Fibroblast of lung (primary cell): ENCODE measurements at regions not wholly inside any gene's neighbourhood (a gene's known extent, or its start where the extent isn't known, plus 50 kb on each side); places are given as distances from the start of the nearest gene placed in this dataset.
"Not testable (repeated sequence)": the region's sequence is repeated elsewhere in the genome, so short reads cannot be mapped to it uniquely, and the experiment has no call there.

Source experiments
- DNase-seq, 2 donors: peaks; one replicate each; pipeline versions ENCODE4 v3.0.0 to v3.0.0-alpha.2; 2010; ENCODE audit warnings: low read depth in 2 of 2
- H2AFZ ChIP-seq: 2 replicates; pipeline ENCODE4 v1.5.1; 2012; ENCODE audit warnings: low read length, control low read depth, inconsistent platforms
- H3K27ac ChIP-seq: 2 replicates; pipeline ENCODE4 v1.5.1; 2011; ENCODE audit warnings: low read length, control low read depth; ENCODE audit not compliant: insufficient read depth
- H3K27me3 ChIP-seq: 2 replicates; pipeline ENCODE4 v1.5.1; 2011; ENCODE audit warnings: mild to moderate bottlenecking, low read length; ENCODE audit not compliant: control insufficient read depth, insufficient read depth
- H3K36me3 ChIP-seq: 2 replicates; pipeline ENCODE4 v1.5.1; 2011; ENCODE audit warnings: low read length; ENCODE audit not compliant: control insufficient read depth, insufficient read depth
- H3K4me1 ChIP-seq: 2 replicates; pipeline ENCODE4 v1.5.1; 2011; ENCODE audit warnings: low read length; ENCODE audit not compliant: control insufficient read depth, insufficient read depth; ENCODE audit errors: extremely low read depth
- H3K4me2 ChIP-seq: 2 replicates; pipeline ENCODE4 v1.5.1; 2011; ENCODE audit warnings: low read length, control low read depth; ENCODE audit not compliant: insufficient read depth; ENCODE audit errors: extremely low read depth
- H3K4me3 ChIP-seq, 4 experiments: fragments of 200-600 bp in 1 of 4; sonication (generic) in 1 of 4; replicated peaks in 1 of 4; 2 replicates each; pipeline ENCODE4 v1.5.1; 2011 to 2016; ENCODE audit warnings: low read length in 4 of 4, low read depth in 3 of 4, mild to moderate bottlenecking in 3 of 4, control low read depth in 2 of 4, inconsistent platforms in 1 of 4, mixed read lengths in 1 of 4; ENCODE audit not compliant: insufficient read depth in 1 of 4; ENCODE audit errors: control extremely low read depth in 1 of 4
- H3K79me2 ChIP-seq: 2 replicates; pipeline ENCODE4 v1.5.1; 2012; ENCODE audit warnings: mild to moderate bottlenecking, low read length, inconsistent platforms; ENCODE audit not compliant: control insufficient read depth, insufficient read depth
- H3K9ac ChIP-seq: 2 replicates; pipeline ENCODE4 v1.5.1; 2011; ENCODE audit warnings: mild to moderate bottlenecking, low read length, control low read depth; ENCODE audit not compliant: insufficient read depth
- H3K9me3 ChIP-seq: 2 replicates; pipeline ENCODE4 v1.5.1; 2012; ENCODE audit warnings: low read depth, low read length; ENCODE audit not compliant: control insufficient read depth, insufficient read depth
- H4K20me1 ChIP-seq: 2 replicates; pipeline ENCODE4 v1.5.1; 2011; ENCODE audit warnings: low read length; ENCODE audit not compliant: control insufficient read depth, insufficient read depth; ENCODE audit errors: extremely low read depth
- EZH2 ChIP-seq: IDR thresholded peaks from 2 replicates; pipeline ENCODE4 v1.5.1; 2012; ENCODE audit warnings: low read length, control low read depth, mild to moderate bottlenecking; ENCODE audit errors: missing control alignments
- TF ChIP-seq, protein P1 (sequence below), 2 donors: IDR thresholded peaks in 1 of 2; conservative IDR thresholded peaks in 1 of 2; 1 replicate in 1 of 2; 2 replicates in 1 of 2; pipeline ENCODE4 v1.5.1; 2011 to 2012; ENCODE audit warnings: low read length in 2 of 2, control low read depth in 1 of 2, inconsistent platforms in 1 of 2, low read depth in 1 of 2, mild to moderate bottlenecking in 1 of 2

DNA sequence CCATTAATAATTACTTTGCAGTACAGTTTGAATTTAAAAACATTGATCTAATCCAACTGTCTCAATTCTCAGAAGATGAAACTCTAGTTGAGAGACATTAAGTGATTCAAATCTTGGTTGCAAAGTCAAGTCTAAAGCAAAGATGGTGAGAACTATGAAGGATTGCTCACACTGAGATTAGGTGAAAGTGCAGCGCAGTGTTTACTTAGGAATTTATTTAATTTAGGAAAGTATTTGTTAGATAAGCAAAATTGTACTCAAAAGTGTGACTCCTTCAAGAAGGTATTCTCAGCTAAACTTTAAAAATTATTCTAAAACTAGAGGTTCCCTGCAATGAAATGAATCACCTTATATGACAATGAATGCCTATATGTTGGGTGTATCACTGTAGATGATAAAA, 454.9 kb downstream of the PDGFC start:
- no peak overlapping the region for H3K4me2 ChIP-seq
- no peaks in the 10 kb centered on the region for H3K79me2 ChIP-seq
- no peaks in the 10 kb centered on the region for H3K4me1 ChIP-seq
- H3K27me3 ChIP-seq, result no peaks in the 10 kb centered on the region
- H3K36me3 ChIP-seq, result no peaks in the 10 kb centered on the region
- no peak overlapping the region for H3K27ac ChIP-seq
- no peak overlapping the region for H3K4me3 ChIP-seq
- no peaks in the 10 kb centered on the region for H4K20me1 ChIP-seq
- TF ChIP-seq EZH2, result no peak
- TF ChIP-seq, protein P1, sequence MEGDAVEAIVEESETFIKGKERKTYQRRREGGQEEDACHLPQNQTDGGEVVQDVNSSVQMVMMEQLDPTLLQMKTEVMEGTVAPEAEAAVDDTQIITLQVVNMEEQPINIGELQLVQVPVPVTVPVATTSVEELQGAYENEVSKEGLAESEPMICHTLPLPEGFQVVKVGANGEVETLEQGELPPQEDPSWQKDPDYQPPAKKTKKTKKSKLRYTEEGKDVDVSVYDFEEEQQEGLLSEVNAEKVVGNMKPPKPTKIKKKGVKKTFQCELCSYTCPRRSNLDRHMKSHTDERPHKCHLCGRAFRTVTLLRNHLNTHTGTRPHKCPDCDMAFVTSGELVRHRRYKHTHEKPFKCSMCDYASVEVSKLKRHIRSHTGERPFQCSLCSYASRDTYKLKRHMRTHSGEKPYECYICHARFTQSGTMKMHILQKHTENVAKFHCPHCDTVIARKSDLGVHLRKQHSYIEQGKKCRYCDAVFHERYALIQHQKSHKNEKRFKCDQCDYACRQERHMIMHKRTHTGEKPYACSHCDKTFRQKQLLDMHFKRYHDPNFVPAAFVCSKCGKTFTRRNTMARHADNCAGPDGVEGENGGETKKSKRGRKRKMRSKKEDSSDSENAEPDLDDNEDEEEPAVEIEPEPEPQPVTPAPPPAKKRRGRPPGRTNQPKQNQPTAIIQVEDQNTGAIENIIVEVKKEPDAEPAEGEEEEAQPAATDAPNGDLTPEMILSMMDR (conservative IDR thresholded peaks at IDR 0.05 in 1 of 2, IDR thresholded peaks at IDR 0.05 in 1 of 2; ENCODE audit: low read depth in 1 of 2, low read length in 2 of 2), result no peak
- H3K9ac ChIP-seq, result no peak overlapping the region
- no peaks in the 10 kb centered on the region for H3K9me3 ChIP-seq
- peak in 1 of 2 donors; percentile 35 for DNase-seq
- H2AFZ ChIP-seq, result no peak overlapping the region

DNA sequence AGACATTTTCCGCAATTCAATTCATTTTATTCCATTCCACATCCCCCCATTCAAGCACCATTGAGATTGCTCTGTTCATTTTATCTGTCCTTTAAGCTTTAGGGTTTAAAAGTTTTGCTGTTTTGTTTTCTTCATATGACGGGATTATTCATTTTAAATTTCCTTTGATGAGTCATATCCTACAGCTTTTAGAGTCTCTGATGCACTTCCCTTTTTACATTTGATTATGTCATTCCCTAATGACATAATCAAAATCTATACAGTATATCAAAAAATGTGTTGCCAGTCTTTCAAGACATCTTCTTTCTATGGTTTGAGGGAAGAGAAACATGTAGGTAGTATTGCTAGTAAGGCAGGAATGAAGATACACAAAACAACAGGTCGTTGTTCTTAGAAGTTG, 456.3 kb downstream of the PDGFC start:
- Histone ChIP-seq H3K27me3 (no peaks in the 10 kb centered on the region), H3K9me3 (no peaks in the 10 kb centered on the region), H4K20me1 (no peaks in the 10 kb centered on the region), H3K27ac (no peak overlapping the region), H3K4me3 (no peak overlapping the region), H3K4me1 (no peaks in the 10 kb centered on the region), H2AFZ (no peak overlapping the region), H3K79me2 (no peaks in the 10 kb centered on the region), H3K4me2 (no peak overlapping the region), H3K36me3 (no peaks in the 10 kb centered on the region), H3K9ac (no peak overlapping the region)
- no peak for TF ChIP-seq EZH2
- TF ChIP-seq, protein P1 (conservative IDR thresholded peaks at IDR 0.05 in 1 of 2, IDR thresholded peaks at IDR 0.05 in 1 of 2; ENCODE audit: low read depth in 1 of 2, low read length in 2 of 2), result no peak
- DNase-seq, result no peak

DNA sequence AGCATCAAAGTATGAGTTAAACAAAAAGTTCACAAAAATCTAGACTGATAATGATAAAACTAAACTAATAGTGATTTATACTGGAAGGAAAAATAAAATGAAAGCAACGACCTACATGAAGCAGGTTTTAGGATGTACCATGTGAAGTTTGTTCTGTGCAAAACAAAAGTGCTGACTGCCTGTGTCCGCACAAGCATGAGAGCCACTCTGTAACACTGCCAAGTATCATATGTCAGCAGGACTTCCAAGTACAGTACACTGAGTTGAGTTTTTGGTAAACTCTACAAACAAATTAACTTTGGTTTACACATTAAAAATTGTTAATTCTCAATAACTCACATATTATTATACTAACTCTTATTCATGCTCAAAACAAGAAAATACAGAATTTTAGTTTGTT, 459.0 kb downstream of the PDGFC start:
- no peaks in the 10 kb centered on the region for H3K36me3 ChIP-seq
- H3K79me2 ChIP-seq, result no peaks in the 10 kb centered on the region
- no peak overlapping the region for H3K4me3 ChIP-seq
- H3K9ac ChIP-seq, result no peak overlapping the region
- no peaks in the 10 kb centered on the region for H3K9me3 ChIP-seq
- no peaks in the 10 kb centered on the region for H4K20me1 ChIP-seq
- no peaks in the 10 kb centered on the region for H3K27me3 ChIP-seq
- DNase-seq, result peak; percentile 42 to 69
- no peak overlapping the region for H3K4me2 ChIP-seq
- H3K4me1 ChIP-seq, result no peaks in the 10 kb centered on the region
- H3K27ac ChIP-seq, result no peak overlapping the region
- no peak overlapping the region for H2AFZ ChIP-seq
- no peak for TF ChIP-seq EZH2
- TF ChIP-seq, protein P1 (conservative IDR thresholded peaks at IDR 0.05 in 1 of 2, IDR thresholded peaks at IDR 0.05 in 1 of 2; ENCODE audit: low read depth in 1 of 2, low read length in 2 of 2), result no peak

DNA sequence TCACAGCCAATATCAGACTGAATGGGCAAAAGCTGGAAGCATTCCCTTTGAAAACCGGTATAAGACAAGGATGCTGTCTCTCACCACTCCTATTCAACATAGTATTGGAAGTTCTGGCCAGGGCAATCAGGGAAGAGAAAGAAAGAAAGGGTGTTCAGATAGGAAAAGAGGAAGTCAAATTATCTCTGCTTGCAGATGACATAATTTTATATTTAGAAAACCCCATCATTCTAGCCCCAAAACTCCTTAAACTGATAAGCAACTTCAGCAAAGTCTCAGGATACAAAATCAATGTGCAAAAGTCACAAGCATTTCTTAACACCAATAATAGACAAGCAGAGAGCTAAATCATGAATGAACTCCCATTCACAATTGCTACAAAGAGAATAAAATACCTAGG, 461.7 kb downstream of the PDGFC start:
- not testable (repeated sequence) for H3K27me3 ChIP-seq, H4K20me1 ChIP-seq, H3K27ac ChIP-seq, H3K4me2 ChIP-seq, H3K4me3 ChIP-seq, H3K9ac ChIP-seq, DNase-seq, H3K36me3 ChIP-seq, H3K4me1 ChIP-seq, H2AFZ ChIP-seq, H3K79me2 ChIP-seq, H3K9me3 ChIP-seq
